ENCODE measurements at regions not wholly inside any gene's neighbourhood (a gene's known extent, or its start where the extent isn't known, plus 50 kb on each side); places are given as distances from the start of the nearest gene placed in this dataset.
"Not testable (repeated sequence)": the region's sequence is repeated elsewhere in the genome, so short reads cannot be mapped to it uniquely, and the experiment has no call there.

GRCh38 chr9:90128587-90129190 lies 513.9 kb downstream of the DIRAS2 start:
- no peak for DNase-seq

GRCh38 chr9:90129446-90129845 lies 513.2 kb downstream of the DIRAS2 start:
- DNase-seq = no peak

DNA sequence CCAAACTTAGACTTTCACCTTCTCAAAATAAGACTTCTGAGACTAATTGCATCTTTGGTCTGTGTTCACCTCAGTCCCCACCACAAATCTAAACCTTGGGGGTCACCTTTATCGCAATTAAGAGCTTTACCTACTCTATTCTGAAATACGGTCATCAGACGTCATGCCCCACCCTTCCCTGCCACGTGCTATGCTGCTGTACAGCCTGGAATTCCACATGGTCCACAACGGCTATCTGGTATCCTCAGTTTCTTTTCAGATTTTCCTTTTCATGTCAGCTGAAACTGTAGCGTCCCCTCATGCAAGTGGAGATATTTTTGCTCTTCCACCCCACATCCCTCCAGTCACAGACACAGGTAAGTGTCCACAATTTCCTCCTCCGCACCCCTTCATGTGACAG lies 511.1 kb downstream of the DIRAS2 start:
- no peak for DNase-seq

DNA sequence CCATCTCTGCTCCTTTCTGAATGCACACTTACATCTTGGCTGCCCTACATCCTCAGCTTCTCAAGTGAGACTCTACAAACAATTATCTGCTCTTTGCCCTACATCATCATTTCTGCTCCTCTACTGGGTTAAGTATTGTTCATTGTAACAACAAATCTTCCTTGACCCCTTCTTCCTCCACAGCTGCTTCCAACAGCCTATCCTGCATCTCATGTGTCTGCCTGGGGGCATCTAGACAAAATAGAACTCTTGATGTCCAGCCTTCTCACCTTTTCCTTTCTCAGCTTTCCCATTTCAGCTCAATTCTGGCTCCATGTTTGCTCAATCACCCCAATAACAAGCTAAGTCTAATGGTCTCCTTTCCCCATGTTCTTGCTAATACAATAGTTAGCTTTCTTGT lies 509.8 kb downstream of the DIRAS2 start:
- DNase-seq = no peak

- no peak for DNase-seq
Measured at GRCh38 chr9:90137801-90138200, 504.8 kb downstream of the DIRAS2 start.

- no peak for DNase-seq
Measured at GRCh38 chr9:90140131-90140818, 502.3 kb downstream of the DIRAS2 start.

DNA sequence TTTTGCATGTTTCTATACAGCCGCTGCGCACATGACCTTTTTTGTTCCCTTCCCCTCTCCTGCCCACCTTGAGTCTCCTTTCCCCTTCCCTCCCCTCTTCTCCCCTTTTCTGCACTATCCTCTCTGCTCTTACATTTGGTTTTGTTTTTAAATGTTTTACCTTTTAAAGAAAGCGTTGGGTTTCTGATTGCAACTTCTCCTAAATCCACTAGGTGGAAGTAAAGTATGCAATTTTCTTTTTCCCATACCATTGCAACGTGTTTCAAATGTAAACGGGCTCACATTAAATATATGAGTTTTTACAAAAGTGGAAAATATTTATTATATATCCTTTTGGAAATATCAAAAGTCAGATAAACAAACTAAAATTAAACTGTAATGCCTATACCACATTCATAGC lies 500.9 kb downstream of the DIRAS2 start:
- no peak for DNase-seq

DNA sequence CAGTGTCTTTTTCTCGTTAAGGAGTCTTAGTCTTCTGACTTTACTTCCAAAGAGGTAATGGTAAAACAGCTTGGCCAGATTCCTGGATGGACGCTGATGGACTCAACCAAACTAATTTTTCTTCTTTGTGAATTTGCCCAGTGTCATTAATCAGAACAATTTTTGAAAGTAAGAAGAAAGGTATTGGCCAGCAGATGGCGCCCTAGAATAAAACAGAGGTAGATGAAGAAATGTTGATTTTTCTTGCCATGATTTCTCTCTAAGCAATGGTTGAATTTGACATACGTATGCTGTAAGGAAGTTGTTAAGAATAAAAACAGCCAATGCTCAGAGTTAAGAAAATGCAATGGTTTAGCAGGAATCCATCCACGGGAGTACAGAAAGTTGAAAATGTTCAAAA lies 500.0 kb downstream of the DIRAS2 start:
- no peak for DNase-seq

DNA sequence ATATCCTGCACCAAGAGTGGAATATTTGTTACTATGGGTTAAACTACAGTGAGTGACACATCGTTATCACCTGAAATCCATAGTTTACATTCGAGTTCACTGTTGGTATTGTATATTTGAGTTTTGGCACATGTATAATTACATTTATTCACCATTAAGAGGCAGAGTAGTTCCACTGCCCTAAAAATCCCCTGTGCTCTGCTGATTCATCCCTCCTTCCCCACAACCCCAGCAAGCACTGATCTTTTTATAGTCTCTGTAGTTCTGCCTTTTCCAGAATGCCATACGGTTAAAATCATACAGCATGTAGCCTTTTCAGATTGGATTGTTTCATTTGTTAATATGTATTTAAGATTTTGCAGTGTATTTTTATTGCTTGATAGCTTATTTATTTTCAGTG lies 495.2 kb downstream of the DIRAS2 start:
- no peak for DNase-seq

DNA sequence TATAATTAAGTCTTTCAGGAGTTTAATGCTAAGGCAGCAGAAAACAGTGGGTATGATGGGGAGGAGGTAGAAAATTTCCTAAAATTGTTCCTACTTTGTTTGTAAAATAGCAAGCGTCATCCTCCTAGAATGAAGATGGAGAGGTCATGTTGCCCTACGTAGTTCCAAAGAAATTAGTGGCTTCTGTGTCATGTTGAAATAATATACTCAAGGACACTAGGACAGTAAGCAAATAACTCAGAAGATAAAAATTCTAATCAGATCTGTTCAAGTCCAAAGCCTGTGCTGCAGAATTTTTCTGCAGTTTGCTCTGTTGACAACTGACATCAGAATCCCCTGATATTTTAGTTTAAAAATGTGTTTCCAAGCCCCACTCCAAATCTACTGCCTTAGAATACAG lies 486.3 kb downstream of the DIRAS2 start:
- no peak for DNase-seq

DNA sequence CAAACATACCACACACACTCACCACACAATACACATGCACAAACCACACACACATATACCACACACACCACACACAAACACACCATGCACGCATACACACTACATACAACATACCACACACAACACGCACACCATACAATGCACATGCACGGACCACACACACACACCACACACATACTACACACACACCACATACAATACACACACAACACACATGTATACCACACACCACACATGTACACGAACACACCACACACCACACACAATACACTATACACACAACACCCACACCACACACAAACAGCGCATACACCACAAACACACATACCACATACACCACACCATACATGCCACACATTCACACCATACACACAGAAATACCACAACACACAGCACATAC lies 480.3 kb downstream of the DIRAS2 start:
- no peak for DNase-seq

DNA sequence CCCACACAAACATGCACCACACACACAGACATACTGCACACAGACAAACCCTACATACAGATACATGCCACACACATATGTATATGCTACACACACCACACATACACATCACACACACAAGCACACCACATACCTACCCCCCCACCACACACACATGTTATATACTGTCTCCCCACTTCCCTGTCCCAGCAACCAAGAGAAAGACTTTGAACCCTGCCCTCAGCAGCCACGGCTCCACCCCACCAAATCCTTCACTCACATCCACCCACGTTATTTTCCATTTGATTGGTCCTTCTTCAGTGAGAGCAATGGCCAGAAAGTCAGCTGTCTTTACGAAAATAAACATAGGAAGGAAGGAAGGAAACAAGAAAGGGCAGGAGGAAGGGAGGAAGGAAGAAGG lies 479.8 kb downstream of the DIRAS2 start:
- no peak for DNase-seq

DNA sequence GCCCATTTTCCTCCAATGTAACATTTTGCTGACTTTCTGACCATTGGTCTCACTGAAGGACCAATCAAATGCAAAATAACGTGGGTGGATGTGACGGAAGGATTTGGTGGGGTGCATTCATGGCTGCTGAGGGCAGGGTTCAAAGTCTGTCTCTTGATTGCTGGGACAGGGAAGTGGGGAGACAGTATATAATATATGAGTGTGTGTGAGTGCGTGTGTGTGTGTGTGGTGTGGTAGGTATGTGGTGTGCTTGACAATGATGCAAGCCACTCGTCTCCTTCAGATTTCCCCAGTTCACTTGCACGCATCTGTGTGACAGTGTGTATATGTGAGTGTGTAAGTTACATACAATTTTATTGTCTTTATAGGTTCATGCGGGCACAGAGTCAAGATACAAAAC lies 477.3 kb downstream of the DIRAS2 start:
- no peak for DNase-seq

- DNase-seq = not testable (repeated sequence)
Measured at GRCh38 chr9:90166374-90166773, 476.2 kb downstream of the DIRAS2 start.

DNA sequence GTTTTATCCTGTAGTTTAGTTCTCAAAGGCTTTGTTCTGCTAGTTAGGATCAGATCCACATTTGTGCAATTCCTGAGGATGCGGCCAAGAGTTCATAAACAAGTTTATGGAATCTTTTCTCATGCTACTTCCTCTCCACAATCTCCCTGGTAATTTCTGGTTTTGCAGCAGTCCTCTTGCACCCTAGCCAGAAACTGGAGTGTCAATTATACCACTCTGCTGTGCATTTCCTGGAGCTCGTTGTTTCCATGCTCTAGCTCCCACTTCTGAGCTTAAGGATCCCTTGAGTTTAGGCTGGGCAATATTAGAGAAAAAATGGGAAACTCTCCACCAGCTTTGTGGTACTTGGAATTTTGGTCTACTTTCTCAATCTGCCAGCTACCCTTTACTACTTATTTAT lies 474.7 kb downstream of the DIRAS2 start:
- no peak for DNase-seq

- DNase-seq = no peak
Measured at GRCh38 chr9:90169490-90169889, 473.1 kb downstream of the DIRAS2 start.

GRCh38 chr9:90173935-90174334 lies 468.7 kb downstream of the DIRAS2 start:
- DNase-seq = not testable (repeated sequence)

DNA sequence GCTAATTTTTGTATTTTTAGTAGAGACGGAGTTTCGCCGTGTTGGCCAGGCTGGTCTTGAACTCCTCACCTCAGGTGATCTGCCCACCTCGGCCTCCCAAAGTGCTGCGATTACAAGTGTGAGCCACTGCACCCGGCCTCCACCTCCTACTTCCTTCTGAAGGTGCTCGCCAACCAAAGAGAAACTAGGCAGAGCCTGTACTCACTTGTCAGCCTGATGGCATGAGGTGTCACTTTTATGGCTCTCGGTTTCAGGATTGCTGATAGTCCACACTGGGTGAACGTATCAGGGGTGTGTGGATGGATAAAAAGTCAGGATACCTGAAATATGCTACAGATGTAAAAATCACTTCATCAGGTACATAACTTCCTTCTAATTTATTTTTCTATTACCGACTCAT lies 468.3 kb downstream of the DIRAS2 start:
- not testable (repeated sequence) for DNase-seq

DNA sequence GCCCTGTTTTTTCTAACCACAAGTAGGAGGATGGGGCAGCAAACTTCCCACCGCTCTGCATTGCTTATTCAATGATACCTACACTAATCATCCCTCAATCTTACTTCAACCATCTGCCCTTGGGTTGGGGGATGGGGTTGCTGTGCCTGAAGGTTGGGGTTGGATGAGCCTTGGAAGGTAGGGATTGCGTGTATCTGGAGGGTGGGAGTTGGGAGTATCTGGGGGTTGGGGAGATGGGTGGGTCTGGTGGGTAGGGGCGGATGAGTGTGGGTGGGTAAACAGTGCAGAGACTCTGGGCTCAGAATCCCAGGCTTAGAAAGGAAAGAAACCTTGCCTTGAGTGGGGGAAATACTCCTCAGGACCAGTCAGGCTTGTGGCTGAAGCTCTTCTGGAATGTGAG lies 467.4 kb downstream of the DIRAS2 start:
- no peak for DNase-seq

DNA sequence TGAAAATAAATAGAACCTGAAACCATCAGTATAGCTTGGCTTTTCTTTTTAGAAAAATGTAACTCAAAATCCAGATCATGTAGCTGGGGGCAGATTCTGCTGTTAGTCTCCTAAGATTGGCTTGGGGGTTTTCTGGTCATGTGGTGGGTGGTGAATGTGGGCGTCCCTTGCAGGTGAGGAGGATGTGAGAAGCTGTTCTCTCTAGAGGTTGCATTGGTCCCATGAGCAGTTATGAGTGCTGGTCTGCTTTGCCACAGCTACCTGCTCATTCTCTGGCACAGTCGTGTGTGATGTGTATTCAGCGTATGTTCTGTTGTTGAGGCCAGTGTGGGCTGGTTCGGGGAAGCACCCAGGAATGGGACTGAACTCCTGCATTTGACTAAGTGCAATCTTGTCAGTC lies 466.8 kb downstream of the DIRAS2 start:
- no peak for DNase-seq

GRCh38 chr9:90176901-90177300 lies 465.7 kb downstream of the DIRAS2 start:
- no peak for DNase-seq

GRCh38 chr9:90180381-90180780 lies 462.2 kb downstream of the DIRAS2 start:
- no peak for DNase-seq

GRCh38 chr9:90188656-90189055 lies 454.0 kb downstream of the DIRAS2 start:
- DNase-seq = no peak

- DNase-seq = no peak
Measured at GRCh38 chr9:90189306-90189705, 453.3 kb downstream of the DIRAS2 start.

DNA sequence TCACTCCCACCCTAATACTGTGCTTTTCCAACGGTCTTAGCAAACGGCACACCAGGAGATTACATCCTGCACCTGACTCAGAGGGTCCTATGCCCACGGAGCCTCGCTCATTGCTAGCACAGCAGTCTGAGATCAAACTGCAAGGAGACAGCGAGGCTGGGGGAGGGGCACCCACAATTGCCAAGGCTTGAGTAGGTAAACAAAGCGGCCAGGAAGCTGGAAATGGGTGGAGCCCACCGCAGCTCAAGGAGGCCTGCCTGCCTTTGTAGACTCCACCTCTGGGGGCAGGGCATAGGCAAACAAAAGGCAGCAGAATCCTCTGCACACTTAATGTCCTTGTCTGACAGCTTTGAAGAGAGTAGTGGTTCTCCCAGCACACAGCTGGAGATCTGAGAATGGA lies 450.2 kb downstream of the DIRAS2 start:
- not testable (repeated sequence) for DNase-seq
